GM21381 (cell line): ENCODE measurements at regions not wholly inside any gene's neighbourhood (a gene's known extent, or its start where the extent isn't known, plus 50 kb on each side); places are given as distances from the start of the nearest gene placed in this dataset.

ENCODE experiments used
- ATAC-seq: cut with Tn5 transposase; IDR thresholded peaks from one replicate; pipeline ENCODE4 v1.9.1; 2021; ENCODE audit warnings: mild to moderate bottlenecking, moderate library complexity; ENCODE audit not compliant: unreplicated experiment

- ATAC-seq = no peak
Measured at GRCh38 chr9:38164659-38165221, 95.7 kb upstream of the SHB start.

GRCh38 chr9:38163518-38163917 lies 94.5 kb upstream of the SHB start:
- no peak for ATAC-seq

GRCh38 chr9:38162332-38163211 lies 93.5 kb upstream of the SHB start:
- no peak for ATAC-seq

GRCh38 chr9:38160613-38161215 lies 91.7 kb upstream of the SHB start:
- no peak for ATAC-seq

- ATAC-seq = no peak
Measured at GRCh38 chr9:38159599-38159998, 90.6 kb upstream of the SHB start.

- no peak for ATAC-seq
Measured at GRCh38 chr9:38158628-38159027, 89.6 kb upstream of the SHB start.

- ATAC-seq = no peak
Measured at GRCh38 chr9:38157711-38158110, 88.7 kb upstream of the SHB start.

GRCh38 chr9:38154501-38155421 lies 85.7 kb upstream of the SHB start:
- ATAC-seq = no peak

- ATAC-seq = no peak
Measured at GRCh38 chr9:38153910-38154291, 84.9 kb upstream of the SHB start.

- ATAC-seq = no peak
Measured at GRCh38 chr9:38153152-38153909, 84.3 kb upstream of the SHB start.

- no peak for ATAC-seq
Measured at GRCh38 chr9:38149647-38150046, 80.6 kb upstream of the SHB start.

GRCh38 chr9:38146844-38147243 lies 77.8 kb upstream of the SHB start:
- no peak for ATAC-seq

- ATAC-seq = no peak
Measured at GRCh38 chr9:38145526-38146053, 76.6 kb upstream of the SHB start.

GRCh38 chr9:38144421-38144820 lies 75.4 kb upstream of the SHB start:
- no peak for ATAC-seq

GRCh38 chr9:38141746-38142591 lies 72.9 kb upstream of the SHB start:
- ATAC-seq = no peak

GRCh38 chr9:38138276-38138675 lies 69.2 kb upstream of the SHB start:
- ATAC-seq = no peak

GRCh38 chr9:38137342-38137741 lies 68.3 kb upstream of the SHB start:
- ATAC-seq = no peak

GRCh38 chr9:38136386-38136785 lies 67.4 kb upstream of the SHB start:
- no peak for ATAC-seq

GRCh38 chr9:38134611-38135237 lies 65.7 kb upstream of the SHB start:
- ATAC-seq = no peak
